Activated CD8-positive, alpha-beta memory T cell treated with anti-CD3 and anti-CD28 coated beads for 36 hours (primary cell): ENCODE measurements at regions not wholly inside any gene's neighbourhood (a gene's known extent, or its start where the extent isn't known, plus 50 kb on each side); places are given as distances from the start of the nearest gene placed in this dataset.
"Not testable (repeated sequence)": the region's sequence is repeated elsewhere in the genome, so short reads cannot be mapped to it uniquely, and the experiment has no call there.

Source experiments
- CTCF ChIA-PET: fragments of 350-600 bp; sonication (Branson Sonifier 250); formaldehyde crosslinking; loops from one replicate; lab custom pipeline; 2021; ENCODE audit warnings: antibody characterized with exemption; lab: Charles Lee
- POLR2A ChIA-PET: fragments of 350-600 bp; sonication (Branson Sonifier 250); formaldehyde crosslinking; loops from one replicate; lab custom pipeline; 2021; ENCODE audit warnings: antibody characterized with exemption; lab: Charles Lee

DNA sequence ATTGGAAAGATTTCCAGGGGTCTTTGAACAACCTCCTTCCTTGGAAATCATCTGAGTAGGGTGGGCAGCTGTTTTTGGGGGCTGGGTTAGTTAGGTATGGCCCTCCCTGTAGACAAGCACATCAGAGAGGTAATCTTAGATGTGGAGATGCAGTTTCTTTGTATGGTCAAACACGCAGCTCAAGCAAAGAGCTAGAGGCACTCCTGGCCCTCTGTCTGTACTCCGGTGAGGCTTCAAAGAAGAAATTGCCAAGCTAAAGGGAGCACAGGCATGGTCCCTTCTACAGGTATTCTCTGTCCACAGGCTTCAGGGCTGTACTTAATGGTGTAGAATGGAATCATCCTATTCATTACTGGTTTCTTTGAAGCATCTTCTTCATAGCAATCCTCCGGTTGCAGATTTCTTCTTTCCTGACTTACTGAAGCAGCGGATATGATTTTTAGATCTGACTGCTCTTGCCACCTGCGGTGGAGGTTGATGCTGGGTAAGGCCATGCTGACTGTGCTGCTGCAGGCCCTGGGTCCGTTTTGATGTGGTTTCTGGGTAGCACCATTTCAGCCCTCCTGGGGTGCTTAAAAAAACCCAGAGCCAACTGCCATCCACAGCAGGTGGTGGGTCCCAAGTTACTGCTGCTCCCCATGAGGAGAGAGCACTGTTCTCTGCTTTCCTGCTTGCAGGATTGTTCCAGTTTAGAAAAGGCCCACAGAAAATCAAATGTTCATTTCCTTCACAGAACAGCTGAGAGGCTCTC lies 318.9 kb upstream of the GATB start:
- CTCF ChIA-PET, result no interaction called here
- POLR2A ChIA-PET, result no interaction called here

DNA sequence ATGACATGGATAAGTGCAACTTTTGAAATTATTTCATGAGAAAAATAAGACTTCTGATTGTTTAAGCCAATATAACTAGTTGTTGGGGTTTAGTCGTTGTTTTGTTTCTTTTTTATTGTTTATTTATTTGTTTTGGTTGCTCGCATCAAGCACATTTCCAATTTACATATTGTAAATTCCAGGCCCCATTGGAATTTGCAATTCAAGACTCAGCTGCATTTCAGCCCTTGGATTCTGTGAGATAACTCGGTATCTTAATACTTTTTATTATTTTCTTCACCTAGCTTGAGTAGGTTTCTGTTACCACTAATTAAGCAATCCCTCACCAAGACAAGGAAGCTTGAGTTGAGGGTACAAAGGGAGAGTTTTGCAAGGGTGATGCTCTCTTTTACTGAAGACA lies 318.3 kb upstream of the GATB start:
- POLR2A ChIA-PET, result no interaction called here

GRCh38 chr4:152077582-152077981 lies 316.8 kb upstream of the GATB start:
- ChIA-PET CTCF (no interaction called here), POLR2A (no interaction called here)

More for the DNA sequence above, 318.3 kb upstream of the GATB start:
- CTCF ChIA-PET, result no interaction called here

DNA sequence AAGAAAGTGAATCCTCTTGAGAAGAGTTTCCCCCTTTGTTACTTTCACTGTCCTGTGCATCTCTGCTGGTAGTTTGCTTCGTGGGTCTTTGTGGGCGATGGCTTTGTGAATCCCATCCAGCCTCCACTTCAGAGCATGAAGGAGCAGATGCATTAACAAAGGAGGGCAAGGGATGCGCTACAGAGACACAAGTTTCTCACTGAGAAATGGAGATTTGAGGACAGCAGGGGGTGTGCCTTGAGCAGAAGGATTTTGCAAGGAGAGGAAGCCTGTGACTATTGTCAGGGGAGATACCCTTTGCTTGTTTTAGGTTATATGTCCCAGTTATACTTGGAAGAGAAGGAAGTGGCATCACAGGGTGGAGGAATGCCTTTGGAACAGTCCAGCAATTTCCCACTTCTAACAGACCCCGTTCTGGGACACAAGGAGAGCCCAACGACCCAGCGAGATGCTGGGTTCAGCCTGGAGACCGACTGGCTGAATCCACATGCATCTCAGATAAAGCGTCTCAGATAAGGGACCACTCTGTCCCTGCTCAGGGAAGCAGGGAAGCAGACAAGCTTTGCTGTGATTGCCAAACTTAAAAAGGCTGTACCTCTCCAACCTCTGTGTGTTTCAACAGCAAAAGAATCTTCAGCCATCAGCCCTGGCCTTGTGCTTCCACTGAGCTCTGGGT lies 314.6 kb upstream of the GATB start:
- CTCF ChIA-PET, result no interaction called here
- POLR2A ChIA-PET, result no interaction called here

DNA sequence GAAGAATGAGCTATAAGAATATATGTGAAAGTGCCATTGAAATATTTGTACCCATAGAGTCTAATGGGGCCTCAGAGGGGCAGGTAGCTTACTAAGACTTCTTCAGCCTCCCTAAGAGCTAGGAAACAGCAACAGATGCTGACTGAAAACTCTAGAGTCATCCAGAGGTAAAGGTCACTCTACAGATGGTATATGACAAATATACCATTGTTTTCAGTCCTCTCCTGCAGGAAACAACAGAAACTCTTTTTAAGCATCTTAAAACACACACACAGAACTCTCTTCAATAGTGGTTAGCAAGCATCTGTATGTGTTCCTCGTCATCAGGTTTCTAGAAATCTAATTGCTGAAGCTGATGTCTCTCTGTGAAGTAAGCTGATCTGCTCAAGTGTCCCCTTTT lies 313.8 kb upstream of the GATB start:
- ChIA-PET POLR2A (no interaction called here), CTCF (no interaction called here)

DNA sequence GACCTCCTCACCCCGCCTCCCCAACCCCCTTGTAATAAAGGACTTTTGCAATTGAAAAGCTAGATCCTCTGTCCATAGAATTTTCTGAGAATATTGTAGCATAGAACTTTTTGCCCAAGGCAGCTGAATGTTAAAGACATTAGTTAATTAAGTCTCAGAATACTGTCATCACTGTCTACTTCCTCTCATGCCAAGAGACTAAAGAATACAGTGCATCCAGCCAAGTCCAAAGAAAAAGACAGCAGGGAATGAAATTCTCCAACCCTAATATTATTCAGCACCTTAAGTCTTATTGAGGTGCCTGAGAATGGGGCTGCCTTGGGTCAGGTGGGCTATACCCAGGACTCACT lies 313.3 kb upstream of the GATB start:
- ChIA-PET POLR2A (no interaction called here), CTCF (no interaction called here)

- CTCF ChIA-PET, result no interaction called here
These were observed 312.7 kb upstream of the GATB start for GRCh38 chr4:152073351-152074087.

GRCh38 chr4:152072906-152073305 lies 312.1 kb upstream of the GATB start:
- ChIA-PET CTCF (no interaction called here), POLR2A (no interaction called here)

More at GRCh38 chr4:152073351-152074087, 312.7 kb upstream of the GATB start:
- POLR2A ChIA-PET, result no interaction called here

GRCh38 chr4:152072001-152072485 lies 311.2 kb upstream of the GATB start:
- CTCF ChIA-PET, result no interaction called here
- POLR2A ChIA-PET, result no interaction called here

- ChIA-PET POLR2A (no interaction called here), CTCF (interaction anchor here (0.6 kb wide), 2 partner anchors 255 to 776 kb away, joined by 3 to 4 read pairs; no protein-coding TSS in a partner anchor)
These were observed 310.0 kb upstream of the GATB start for GRCh38 chr4:152070854-152071253.

GRCh38 chr4:152068866-152069265 lies 308.1 kb upstream of the GATB start:
- ChIA-PET CTCF (interaction anchor here (0.7 kb wide), 1 partner anchor 1669 kb away, joined by 3 read pairs; no protein-coding TSS in a partner anchor), POLR2A (no interaction called here)

GRCh38 chr4:152065545-152065944 lies 304.7 kb upstream of the GATB start:
- ChIA-PET CTCF (no interaction called here), POLR2A (no interaction called here)

DNA sequence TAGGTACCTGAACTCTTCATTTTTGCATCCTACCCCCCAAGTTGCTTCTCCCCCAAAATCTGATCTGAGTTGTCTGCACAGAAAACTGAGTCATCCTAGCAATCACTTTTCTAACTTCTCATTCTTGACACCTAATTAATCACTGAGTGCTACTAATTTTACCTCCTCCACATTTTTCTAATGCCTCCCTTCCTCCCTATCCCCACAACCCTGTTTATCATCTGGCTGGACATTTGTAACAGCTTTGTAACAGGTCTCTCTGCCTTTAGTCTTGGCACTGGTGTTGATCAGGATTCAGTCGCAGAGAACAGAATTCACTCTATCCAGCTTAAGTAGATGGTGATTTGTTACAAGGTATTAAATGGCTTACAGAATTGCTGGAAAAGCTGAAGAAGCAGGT lies 303.9 kb upstream of the GATB start:
- POLR2A ChIA-PET, result no interaction called here
- CTCF ChIA-PET, result interaction anchor here (0.6 kb wide), 1 partner anchor 16 kb away, joined by 3 read pairs; no protein-coding TSS in a partner anchor

GRCh38 chr4:152064282-152064681 lies 303.5 kb upstream of the GATB start:
- POLR2A ChIA-PET, result no interaction called here
- CTCF ChIA-PET, result no interaction called here

DNA sequence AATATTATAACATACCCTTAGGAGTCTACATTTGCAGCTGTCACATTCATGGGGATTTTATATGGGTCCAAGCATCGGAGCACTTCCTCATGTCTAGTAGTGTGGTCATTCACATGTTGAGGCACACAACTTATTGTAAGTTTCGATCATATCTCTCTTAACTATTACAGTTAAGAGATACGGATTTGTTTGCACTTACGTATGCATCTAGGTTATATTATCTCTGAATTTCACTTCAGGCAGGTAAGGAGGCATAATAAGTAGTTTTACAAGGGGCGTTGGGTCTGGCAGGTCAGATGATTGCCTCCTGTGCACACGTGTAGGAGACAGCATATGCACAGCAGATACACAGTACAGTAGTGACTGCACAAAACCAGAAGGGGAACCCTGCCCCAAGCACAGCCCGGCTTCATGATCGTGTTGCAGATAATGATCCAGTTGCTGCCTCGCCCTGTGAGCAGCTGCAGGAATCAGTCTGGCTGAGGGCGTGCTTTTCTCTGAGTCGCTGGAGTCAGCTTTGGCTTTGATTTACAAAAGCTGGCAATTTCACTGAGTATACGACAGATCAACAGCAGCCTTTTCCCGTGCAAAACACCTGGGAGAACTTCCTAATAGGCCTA lies 302.9 kb upstream of the GATB start:
- ChIA-PET POLR2A (no interaction called here), CTCF (no interaction called here)

DNA sequence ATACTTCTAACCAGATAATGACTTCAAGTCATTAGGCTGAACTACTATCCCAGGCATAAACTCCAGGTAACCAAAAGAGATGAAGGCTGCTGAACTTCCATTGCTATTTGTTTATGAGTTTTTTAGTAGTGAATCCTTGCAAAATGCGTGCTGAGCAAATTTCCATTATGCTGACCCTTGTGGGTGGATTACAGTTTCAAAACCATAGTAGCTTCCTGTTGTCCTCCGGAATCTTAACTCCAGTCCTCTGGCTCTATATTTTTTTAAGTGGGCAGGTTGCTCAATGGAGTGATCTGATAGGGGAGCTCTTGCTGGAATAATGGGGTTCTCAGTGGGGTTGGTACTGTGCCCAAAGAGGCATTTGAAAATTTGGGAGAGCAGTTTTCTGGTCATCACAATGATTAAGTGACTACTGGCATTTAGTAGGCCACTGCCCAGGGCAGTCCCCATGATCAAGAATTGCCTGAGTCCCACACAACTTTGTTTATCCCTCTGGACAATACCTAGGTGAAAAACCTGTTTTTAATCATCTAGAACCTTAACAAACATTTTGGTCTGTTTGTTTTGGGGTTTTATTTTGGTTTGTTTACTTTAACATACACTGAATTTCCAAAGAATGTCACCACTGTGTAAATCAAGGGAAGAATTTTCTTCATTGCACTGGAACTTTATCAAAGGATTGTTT lies 302.3 kb upstream of the GATB start:
- POLR2A ChIA-PET, result no interaction called here
- CTCF ChIA-PET, result no interaction called here

DNA sequence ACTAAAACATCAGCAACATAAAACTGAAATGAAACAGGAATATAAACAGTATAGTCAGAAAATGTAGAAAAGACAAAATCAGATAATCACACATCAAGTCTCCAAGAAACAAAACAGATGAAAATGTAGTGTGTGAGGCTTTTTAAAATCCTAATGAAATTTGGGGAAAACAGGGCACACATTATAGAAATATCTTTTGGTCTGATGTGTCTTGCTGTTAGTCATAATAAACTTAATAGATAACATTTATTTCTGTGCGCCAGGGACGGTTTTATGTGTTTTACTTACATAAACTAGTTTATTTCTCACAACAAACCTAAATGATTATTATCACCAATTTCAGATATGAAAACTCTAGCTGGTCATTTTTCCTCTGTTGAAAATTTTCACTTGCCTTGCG lies 293.9 kb upstream of the GATB start:
- ChIA-PET CTCF (no interaction called here), POLR2A (no interaction called here)

GRCh38 chr4:152052451-152053057 lies 291.7 kb upstream of the GATB start:
- ChIA-PET POLR2A (no interaction called here), CTCF (no interaction called here)

- POLR2A ChIA-PET, CTCF ChIA-PET: not testable (repeated sequence)
These were observed 290.5 kb upstream of the GATB start for GRCh38 chr4:152051332-152051731.
